ENCODE measurements at regions not wholly inside any gene's neighbourhood (a gene's known extent, or its start where the extent isn't known, plus 50 kb on each side); places are given as distances from the start of the nearest gene placed in this dataset.
"Not testable (repeated sequence)": the region's sequence is repeated elsewhere in the genome, so short reads cannot be mapped to it uniquely, and the experiment has no call there.

DNA sequence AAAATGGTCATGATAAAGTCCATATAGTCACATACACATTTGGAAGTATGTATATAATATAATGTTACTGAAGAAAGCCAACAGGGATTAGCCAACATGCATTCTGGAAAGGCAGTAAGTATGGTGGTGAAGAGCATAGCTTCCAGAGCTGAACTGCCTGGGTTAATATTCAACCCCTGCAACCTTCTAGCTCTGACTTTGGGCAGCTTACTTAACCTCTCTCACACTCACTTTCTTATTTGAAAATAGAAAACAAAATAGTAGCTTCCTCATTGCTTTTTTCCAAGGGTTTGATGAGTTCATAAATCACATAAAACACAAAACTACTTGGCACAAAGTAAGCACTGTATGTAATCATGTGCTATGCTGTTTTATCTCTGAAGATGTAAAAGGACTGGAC lies 216.4 kb downstream of the CHIC2 start:
- no peaks in the 10 kb centered on the region for H3K9me3 ChIP-seq (replicated peaks)
- no peak overlapping the region for H3K4me3 ChIP-seq
- peaks cover under 1% of the 10 kb centered on the region for H3K27me3 ChIP-seq (ENCODE audit: low read depth)
- intact Hi-C loops (cut with micrococcal nuclease) = no loop called here
- H3K27ac ChIP-seq (replicated peaks) = no peak overlapping the region
- no peaks in the 10 kb centered on the region for H3K36me3 ChIP-seq
- no peak for TF ChIP-seq CTCF (IDR thresholded peaks at IDR 0.05; ENCODE audit: borderline replicate concordance)
- DNase-seq = no peak
- no peaks in the 10 kb centered on the region for H3K4me1 ChIP-seq

GRCh38 chr4:53844551-53844950 lies 219.9 kb downstream of the CHIC2 start:
- intact Hi-C loops (cut with micrococcal nuclease) = no loop called here
- DNase-seq = no peak
- Histone ChIP-seq H3K27ac (replicated peaks) (no peak overlapping the region), H3K27me3 (ENCODE audit: low read depth) (peaks cover 8% of the 10 kb centered on the region), H3K4me3 (no peak overlapping the region), H3K9me3 (replicated peaks) (no peaks in the 10 kb centered on the region), H3K4me1 (no peaks in the 10 kb centered on the region), H3K36me3 (no peaks in the 10 kb centered on the region)
- no peak for TF ChIP-seq CTCF (IDR thresholded peaks at IDR 0.05; ENCODE audit: borderline replicate concordance)

DNA sequence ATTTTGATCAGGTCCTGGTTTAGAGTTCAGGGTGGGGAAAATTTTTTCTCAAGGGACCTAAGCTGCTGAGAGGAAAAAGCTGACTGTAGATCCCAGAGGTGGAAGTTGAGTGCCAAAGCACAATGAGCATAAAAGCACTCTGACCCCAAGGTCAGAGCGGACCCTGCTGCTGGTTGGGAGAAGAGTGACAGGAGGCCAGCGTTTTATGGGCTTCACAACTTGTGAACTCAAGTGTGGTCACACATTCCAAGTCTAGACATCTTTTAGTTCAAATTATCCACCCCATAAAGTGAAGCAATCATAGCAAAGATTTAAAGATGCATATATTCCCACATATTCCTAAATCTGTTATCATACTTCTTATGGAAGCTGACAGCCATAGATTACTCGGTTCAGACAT lies 220.3 kb downstream of the CHIC2 start:
- DNase-seq = no peak
- intact Hi-C loops (cut with micrococcal nuclease) = no loop called here
- no peak for TF ChIP-seq CTCF (IDR thresholded peaks at IDR 0.05; ENCODE audit: borderline replicate concordance)
- Histone ChIP-seq H3K27me3 (ENCODE audit: low read depth) (peaks cover 8% of the 10 kb centered on the region), H3K4me1 (no peaks in the 10 kb centered on the region), H3K27ac (replicated peaks) (no peak overlapping the region), H3K9me3 (replicated peaks) (peaks cover 1% of the 10 kb centered on the region), H3K4me3 (no peak overlapping the region), H3K36me3 (no peaks in the 10 kb centered on the region)

- Histone ChIP-seq H3K27me3 (ENCODE audit: low read depth) (peaks cover 8% of the 10 kb centered on the region), H3K4me3 (no peak overlapping the region), H3K4me1 (no peaks in the 10 kb centered on the region), H3K27ac (replicated peaks) (no peak overlapping the region), H3K9me3 (replicated peaks) (peaks cover 16% of the 10 kb centered on the region), H3K36me3 (no peaks in the 10 kb centered on the region)
- TF ChIP-seq CTCF (IDR thresholded peaks at IDR 0.05; ENCODE audit: borderline replicate concordance) = no peak
- no peak for DNase-seq
- intact Hi-C loops (cut with micrococcal nuclease) = no loop called here
Measured at GRCh38 chr4:53841711-53842110, 222.7 kb downstream of the CHIC2 start.

- no peak overlapping the region for H3K4me3 ChIP-seq
- no peaks in the 10 kb centered on the region for H3K4me1 ChIP-seq
- intact Hi-C loops (cut with micrococcal nuclease) = no loop called here
- peaks cover 16% of the 10 kb centered on the region for H3K9me3 ChIP-seq (replicated peaks)
- no peak for TF ChIP-seq CTCF (IDR thresholded peaks at IDR 0.05; ENCODE audit: borderline replicate concordance)
- H3K36me3 ChIP-seq = no peaks in the 10 kb centered on the region
- peaks cover 8% of the 10 kb centered on the region for H3K27me3 ChIP-seq (ENCODE audit: low read depth)
- H3K27ac ChIP-seq (replicated peaks) = no peak overlapping the region
- no peak for DNase-seq
Measured at GRCh38 chr4:53840643-53841042, 223.8 kb downstream of the CHIC2 start.

DNA sequence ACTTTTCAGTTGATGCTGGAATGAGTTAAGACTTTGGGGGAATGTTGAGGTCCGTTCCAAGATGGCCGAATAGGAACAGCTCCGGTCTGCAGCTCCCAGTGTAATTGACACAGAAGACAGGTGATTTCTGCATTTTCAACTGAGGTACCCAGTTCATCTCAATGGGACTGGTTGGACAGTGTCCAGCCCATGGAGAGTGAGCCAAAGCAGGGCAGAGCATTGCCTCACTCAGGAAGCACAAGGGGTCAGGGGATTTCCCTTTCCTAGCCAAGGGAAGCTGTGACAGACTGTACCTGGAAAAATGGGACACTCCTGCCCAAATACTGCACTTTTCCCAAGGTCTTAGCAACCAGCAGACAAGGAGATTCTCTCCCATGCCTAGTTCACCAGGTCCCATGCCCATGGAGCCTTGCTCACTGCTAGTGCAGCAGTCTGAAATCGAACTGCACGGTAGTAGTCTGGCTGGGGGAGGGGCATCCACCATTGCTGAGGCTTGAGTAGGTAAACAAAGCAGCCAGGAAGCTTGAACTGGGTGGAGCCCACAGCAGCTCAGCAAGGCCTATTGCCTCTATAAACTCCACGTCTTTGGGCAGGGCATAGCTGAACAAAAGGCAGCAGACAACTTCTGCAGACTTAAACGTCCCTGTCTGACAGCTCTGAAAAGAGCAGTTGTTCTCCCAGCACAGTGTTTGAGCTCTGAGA lies 231.0 kb downstream of the CHIC2 start:
- DNase-seq; H3K27ac ChIP-seq (replicated peaks); intact Hi-C loops (cut with micrococcal nuclease); H3K4me3 ChIP-seq; H3K27me3 ChIP-seq (ENCODE audit: low read depth); H3K36me3 ChIP-seq; H3K4me1 ChIP-seq: not testable (repeated sequence)
- peaks cover 38% of the 10 kb centered on the region for H3K9me3 ChIP-seq (replicated peaks)
